H9 (cell line): ENCODE measurements at regions not wholly inside any gene's neighbourhood (a gene's known extent, or its start where the extent isn't known, plus 50 kb on each side); places are given as distances from the start of the nearest gene placed in this dataset.

Experiments used
- DNase-seq: peaks from one replicate; pipeline ENCODE4 v3.0.0-alpha.2; 2017
- H2AFZ ChIP-seq: one replicate; pipeline ENCODE4 v1.6.1; 2013; ENCODE audit warnings: mild to moderate bottlenecking, low read length, control low read depth, moderate library complexity
- H2AK5ac ChIP-seq: 2 replicates; pipeline ENCODE4 v1.6.1; 2013; ENCODE audit warnings: low read length, control low read depth, mixed read lengths; ENCODE audit not compliant: insufficient read length
- H2BK120ac ChIP-seq: one replicate; pipeline ENCODE4 v1.6.1; 2013; ENCODE audit warnings: low read depth, mild to moderate bottlenecking, low read length, control low read depth, inconsistent platforms; ENCODE audit not compliant: poor library complexity, severe bottlenecking
- H2BK12ac ChIP-seq: 2 replicates; pipeline ENCODE4 v1.6.1; 2013; ENCODE audit warnings: low read length, control low read depth, mixed read lengths, low read depth; ENCODE audit not compliant: insufficient read length
- H2BK15ac ChIP-seq: 2 replicates; pipeline ENCODE4 v1.6.1; 2013; ENCODE audit warnings: low read depth, low read length, control low read depth
- H2BK20ac ChIP-seq: one replicate; pipeline ENCODE4 v1.6.1; 2013; ENCODE audit warnings: low read depth, mild to moderate bottlenecking, low read length, control low read depth, inconsistent platforms; ENCODE audit not compliant: poor library complexity, severe bottlenecking
- H2BK5ac ChIP-seq: 2 replicates; pipeline ENCODE4 v1.6.1; 2013; ENCODE audit warnings: low read length, control low read depth, mixed read lengths; ENCODE audit not compliant: insufficient read length
- H3K14ac ChIP-seq: 2 replicates; pipeline ENCODE4 v1.6.1; 2013; ENCODE audit warnings: low read length, control low read depth; ENCODE audit not compliant: insufficient read depth
- H3K18ac ChIP-seq: 2 replicates; pipeline ENCODE4 v1.6.1; 2013; ENCODE audit warnings: low read depth, mild to moderate bottlenecking, mixed read lengths, low read length, control low read depth; ENCODE audit not compliant: insufficient read length
- H3K23ac ChIP-seq: 2 replicates; pipeline ENCODE4 v1.6.1; 2013; ENCODE audit warnings: low read length, control low read depth, mixed read lengths, low read depth; ENCODE audit not compliant: insufficient read length
- H3K23me2 ChIP-seq: 2 replicates; pipeline ENCODE4 v1.6.1; 2013; ENCODE audit warnings: low read depth, mild to moderate bottlenecking, mixed read lengths, low read length, control low read depth; ENCODE audit not compliant: insufficient read length, poor library complexity, severe bottlenecking
- H3K27ac ChIP-seq: 2 replicates; pipeline ENCODE4 v1.5.1; 2013; ENCODE audit warnings: low read length, control low read depth, mixed read lengths, low read depth; ENCODE audit not compliant: insufficient read length
- H3K27me3 ChIP-seq: 2 replicates; pipeline ENCODE4 v1.6.1; 2013; ENCODE audit warnings: low read length, control low read depth, inconsistent platforms; ENCODE audit not compliant: insufficient read depth
- H3K4ac ChIP-seq: 2 replicates; pipeline ENCODE4 v1.6.1; 2013; ENCODE audit warnings: low read depth, mild to moderate bottlenecking, control low read depth, inconsistent platforms, low read length, moderate library complexity
- H3K4me1 ChIP-seq: 2 replicates; pipeline ENCODE4 v1.6.1; 2013; ENCODE audit warnings: low read length, control low read depth, inconsistent platforms; ENCODE audit not compliant: insufficient read depth
- H3K4me2 ChIP-seq: 2 replicates; pipeline ENCODE4 v1.6.1; 2013; ENCODE audit warnings: low read length, control low read depth, mixed read lengths; ENCODE audit not compliant: insufficient read length, insufficient read depth
- H3K56ac ChIP-seq: 2 replicates; pipeline ENCODE4 v1.6.1; 2013; ENCODE audit warnings: low read depth, mild to moderate bottlenecking, mixed read lengths, low read length, control low read depth; ENCODE audit not compliant: insufficient read length
- H3K79me1 ChIP-seq: 2 replicates; pipeline ENCODE4 v1.6.1; 2013; ENCODE audit warnings: low read depth, mild to moderate bottlenecking, moderate library complexity, low read length, control low read depth, inconsistent platforms; ENCODE audit not compliant: insufficient read depth, poor library complexity, severe bottlenecking
- H3K79me2 ChIP-seq: 2 replicates; pipeline ENCODE4 v1.6.1; 2013; ENCODE audit warnings: low read length, control low read depth, inconsistent platforms; ENCODE audit not compliant: insufficient read depth
- H3K9ac ChIP-seq: 2 replicates; pipeline ENCODE4 v1.6.1; 2013; ENCODE audit warnings: low read length, control low read depth, mixed read lengths; ENCODE audit not compliant: insufficient read length; ENCODE audit errors: extremely low read depth
- H3K9me3 ChIP-seq: one replicate; pipeline ENCODE4 v1.6.1; 2013; ENCODE audit warnings: low read depth, low read length, inconsistent platforms; ENCODE audit not compliant: control insufficient read depth
- H3T11ph ChIP-seq: one replicate; pipeline ENCODE4 v1.6.1; 2013; ENCODE audit warnings: mild to moderate bottlenecking, low read length, control low read depth, inconsistent platforms
- H4K20me1 ChIP-seq: one replicate; pipeline ENCODE4 v1.6.1; 2013; ENCODE audit not compliant: control insufficient read depth, insufficient read length, insufficient read depth
- H4K5ac ChIP-seq: 2 replicates; pipeline ENCODE4 v1.6.1; 2013; ENCODE audit warnings: low read depth, mild to moderate bottlenecking, mixed read lengths, low read length, control low read depth; ENCODE audit not compliant: insufficient read length
- H4K8ac ChIP-seq: replicated peaks from 2 replicates; pipeline ENCODE4 v1.6.1; 2013; ENCODE audit warnings: low read length, control low read depth, mixed read lengths, low read depth; ENCODE audit not compliant: insufficient read length
- H4K91ac ChIP-seq: 2 replicates; pipeline ENCODE4 v1.6.1; 2013; ENCODE audit warnings: low read depth, mild to moderate bottlenecking, moderate library complexity, mixed read lengths, low read length, control low read depth; ENCODE audit not compliant: insufficient read length
- H3K27ac Mint-ChIP-seq, 3 experiments: 2 replicates in 2 of 3; 3 replicates in 1 of 3; pipeline ENCODE4 v1.8.0; 2020 to 2021; ENCODE audit warnings: mixed read lengths in 3 of 3, mild to moderate bottlenecking in 1 of 3, moderate library complexity in 1 of 3
- H3K27me3 Mint-ChIP-seq: 2 replicates; pipeline ENCODE4 v1.8.0; 2021; ENCODE audit warnings: low read depth, mild to moderate bottlenecking, moderate library complexity, mixed read lengths
- H3K36me3 Mint-ChIP-seq, 3 experiments: 2 replicates in 2 of 3; 3 replicates in 1 of 3; pipeline ENCODE4 v1.8.0; 2020 to 2021; ENCODE audit warnings: low read depth in 3 of 3, mixed read lengths in 3 of 3; ENCODE audit not compliant: insufficient read depth in 1 of 3
- H3K4me1 Mint-ChIP-seq, 2 experiments: 2 replicates each; pipeline ENCODE4 v1.8.0; 2020; ENCODE audit warnings: mixed read lengths in 2 of 2
- H3K4me3 Mint-ChIP-seq, 2 experiments: 2 replicates in 1 of 2; 3 replicates in 1 of 2; pipeline ENCODE4 v1.8.0; 2020 to 2021; ENCODE audit warnings: mild to moderate bottlenecking in 2 of 2, mixed read lengths in 2 of 2, moderate library complexity in 1 of 2
- H3K9me3 Mint-ChIP-seq, 2 experiments: 2 replicates in 1 of 2; 3 replicates in 1 of 2; pipeline ENCODE4 v1.8.0; 2020; ENCODE audit warnings: mild to moderate bottlenecking in 2 of 2, mixed read lengths in 2 of 2, moderate library complexity in 1 of 2
- CTCF ChIP-seq: fragments of 200-600 bp; sonication (generic); conservative IDR thresholded peaks from 3 replicates; pipeline ENCODE4 v1.8.0; 2021; ENCODE audit warnings: antibody characterized with exemption, mild to moderate bottlenecking
- WGBS: extraction: QIAGEN DNeasy Blood & Tissue Kit; methylation state at CpG from one replicate; pipeline ENCODE4 v1.1.7; 2013; ENCODE audit warnings: missing lambda C conversion rate, low lambda C conversion rate, mixed read lengths; ENCODE audit not compliant: insufficient read length; ENCODE audit errors: extremely low coverage; 5-methylcytosine and 5-hydroxymethylcytosine counted together

DNA sequence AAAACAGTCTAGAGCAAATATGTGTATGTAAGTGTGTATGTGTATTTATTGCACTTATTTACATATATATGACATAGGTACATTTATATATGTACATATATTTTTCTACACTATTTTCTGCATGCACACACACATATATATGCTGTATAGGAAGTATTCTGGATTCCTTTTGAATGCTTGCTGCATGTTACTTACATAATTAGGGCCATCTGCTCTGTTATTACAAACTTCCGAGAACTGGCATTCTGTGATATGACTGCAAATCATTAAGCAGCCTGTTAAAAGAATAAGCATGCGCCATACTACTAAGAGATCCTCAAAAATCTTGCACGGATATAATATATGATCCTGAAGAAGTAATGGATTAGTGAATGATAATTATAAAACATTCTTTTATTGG is 1157.6 kb upstream of the TENM3 start:
- no CpG with 5 or more reads among the region's 3 CpGs for WGBS
- H2BK120ac ChIP-seq: no peak overlapping the region
- TF ChIP-seq CTCF: no peak
- peaks cover 0 to 5% (median 0%) of the 10 kb centered on the region in 3 experiments; a peak in 3 of 7 replicates for H3K36me3 Mint-ChIP-seq
- no peak overlapping the region for H3K4ac ChIP-seq
- no peak overlapping the region for H3K9ac ChIP-seq
- H3K27me3 Mint-ChIP-seq: no peaks in the 10 kb centered on the region
- H2BK20ac ChIP-seq: no peak overlapping the region
- H3K27ac Mint-ChIP-seq: no peak overlapping the region
- no peak overlapping the region for H3K14ac ChIP-seq
- no peak overlapping the region for H3K4me2 ChIP-seq
- H3K4me3 Mint-ChIP-seq: no peak overlapping the region
- H3K23ac ChIP-seq: no peak overlapping the region
- no peaks in the 10 kb centered on the region for H3K23me2 ChIP-seq
- H3K9me3 ChIP-seq: no peaks in the 10 kb centered on the region
- H2BK5ac ChIP-seq: no peak overlapping the region
- H3T11ph ChIP-seq: no peak overlapping the region
- no peak overlapping the region for H2AFZ ChIP-seq
- H3K56ac ChIP-seq: no peak overlapping the region
- no peaks in the 10 kb centered on the region for H3K79me2 ChIP-seq
- no peak overlapping the region for H4K8ac ChIP-seq
- no peak for DNase-seq
- no peak overlapping the region for H3K18ac ChIP-seq
- H2BK15ac ChIP-seq: no peak overlapping the region
- no peak overlapping the region for H2AK5ac ChIP-seq
- H3K27me3 ChIP-seq: no peaks in the 10 kb centered on the region
- peaks cover 0 to 4% of the 10 kb centered on the region in 2 experiments; a peak in 3 of 5 replicates for H3K9me3 Mint-ChIP-seq
- no peak overlapping the region for H3K27ac ChIP-seq
- H3K4me1 ChIP-seq: no peaks in the 10 kb centered on the region; the same call in 1 of the 2 replicates
- H4K5ac ChIP-seq: no peak overlapping the region
- H4K91ac ChIP-seq: no peak overlapping the region
- H2BK12ac ChIP-seq: no peak overlapping the region
- no peaks in the 10 kb centered on the region for H3K79me1 ChIP-seq
- H4K20me1 ChIP-seq: no peaks in the 10 kb centered on the region
- H3K4me1 Mint-ChIP-seq: no peaks in the 10 kb centered on the region
